ENCODE measurements at regions not wholly inside any gene's neighbourhood (a gene's known extent, or its start where the extent isn't known, plus 50 kb on each side); places are given as distances from the start of the nearest gene placed in this dataset.

DNA sequence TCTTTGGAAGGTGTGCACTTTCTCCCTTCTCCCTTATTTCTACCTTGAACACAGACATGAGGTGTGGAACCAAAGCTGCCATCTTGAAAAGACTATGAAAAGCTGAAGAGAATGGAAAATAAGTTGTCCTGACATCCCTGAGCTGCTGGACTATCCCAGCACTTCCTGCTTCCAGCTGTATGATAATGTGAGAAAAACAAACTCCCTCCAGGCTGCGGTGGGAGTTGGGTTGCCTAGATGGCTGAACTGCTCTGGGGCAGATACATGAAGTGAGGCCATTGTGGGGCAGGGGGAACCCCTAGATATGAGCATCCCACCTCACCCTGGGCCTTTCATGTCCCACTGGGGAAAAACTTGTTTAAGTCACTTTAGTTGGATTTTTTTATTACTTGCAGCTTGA is 82.4 kb downstream of the BOD1 start:
- Histone ChIP-seq H3K9me1 (ENCODE audit: insufficient read depth, low read length) (peaks cover 6% of the 10 kb centered on the region), H4K20me1 (ENCODE audit: insufficient read depth, low read length) (no peaks in the 10 kb centered on the region), H3K56ac (ENCODE audit: extremely low read depth, insufficient read depth, low read length) (no peak overlapping the region), H3K27me3 (ENCODE audit: control insufficient read depth, insufficient read depth, low read length) (no peaks in the 10 kb centered on the region), H2AFZ (replicated peaks; ENCODE audit: low read length, poor library complexity) (no peak overlapping the region), H3K4me1 (ENCODE audit: control insufficient read depth, insufficient read depth, low read length) (no peaks in the 10 kb centered on the region; the same call in 1 of the 2 replicates), H2AK5ac (ENCODE audit: low read depth, low read length) (no peak overlapping the region), H3K9ac (ENCODE audit: low read depth, low read length) (no peak overlapping the region), H4K5ac (ENCODE audit: low read depth, low read length) (no peak overlapping the region), H3K14ac (replicated peaks; ENCODE audit: low read depth, low read length) (no peak overlapping the region), H2BK120ac (ENCODE audit: low read depth, low read length) (no peak overlapping the region), H3K27ac (ENCODE audit: insufficient read depth, low read length) (no peak overlapping the region), H4K8ac (ENCODE audit: low read depth in 2 of 2, low read length in 2 of 2) (no peak overlapping the region; a peak in 1 of 4 replicates), H3K4ac (ENCODE audit: low read depth, low read length) (no peak overlapping the region), H4K91ac (ENCODE audit: insufficient read depth, low read depth, low read length) (no peak overlapping the region), H3K18ac (ENCODE audit: low read depth, low read length) (no peak overlapping the region), H3K9me3 (ENCODE audit: control insufficient read depth, insufficient read depth, low read length) (no peaks in the 10 kb centered on the region), H3K4me3 (ENCODE audit: insufficient read depth, low read depth, low read length) (no peak overlapping the region), H3K79me1 (ENCODE audit: low read depth in 1 of 2, low read length in 2 of 2) (no peaks in the 10 kb centered on the region), H2BK5ac (ENCODE audit: low read depth, low read length, poor library complexity, severe bottlenecking) (no peak overlapping the region), H3K23ac (ENCODE audit: low read depth, low read length) (no peak overlapping the region), H2AK9ac (replicated peaks; ENCODE audit: low read depth, low read length, poor library complexity) (no peak overlapping the region), H2BK15ac (ENCODE audit: low read depth, low read length) (no peak overlapping the region), H2BK20ac (ENCODE audit: low read depth, low read length) (no peak overlapping the region), H3K36me3 (ENCODE audit: control insufficient read depth, insufficient read depth, low read length) (no peaks in the 10 kb centered on the region), H3K4me2 (ENCODE audit: low read depth, low read length) (no peak overlapping the region)
- no peak for ATAC-seq (ENCODE audit: low read depth)
- DNase-seq, result no peak
- in situ Hi-C loops (cut with MboI; ENCODE audit: low sequenced_read_pairs) (no loop called here), intact Hi-C loops (cut with micrococcal nuclease) (no loop called here), dilution Hi-C loops (cut with HindIII; ENCODE audit: low sequenced_read_pairs, unreplicated experiment) (no loop called here)
- TF ChIP-seq POLR2A (IDR thresholded peaks at IDR 0.05; ENCODE audit: low read depth, low read length), result no peak
- no TSS peak for BruUV-seq (replicated peaks)
- ChIA-PET POLR2A (ENCODE audit: unreplicated experiment) (interaction anchor here (0.5 kb wide), 1 partner anchor 79 kb away, joined by 3 read pairs; no protein-coding TSS in a partner anchor), CTCF (no interaction called here)
- WGBS, 2 experiments (ENCODE audit: extremely low coverage in 2 of 2, insufficient read length in 1 of 2), result no CpG with 5 or more reads among the region's 1 CpG
